ENCODE measurements at regions not wholly inside any gene's neighbourhood (a gene's known extent, or its start where the extent isn't known, plus 50 kb on each side); places are given as distances from the start of the nearest gene placed in this dataset.

- no peak for FAIRE-seq
- Histone ChIP-seq H3K36me3 (ENCODE audit: control insufficient read depth in 2 of 2, extremely low read depth in 1 of 2, insufficient read depth in 2 of 2, low read length in 2 of 2) (no peaks in the 10 kb centered on the region), H3K4me1 (ENCODE audit: control insufficient read depth, extremely low read depth, insufficient read depth, low read length) (no peaks in the 10 kb centered on the region), H3K9ac (replicated peaks; ENCODE audit: extremely low read depth, insufficient read depth, low read length) (no peak overlapping the region), H2AFZ (ENCODE audit: low read depth, low read length) (no peak overlapping the region), H3K27ac (ENCODE audit: insufficient read depth, low read depth, low read length) (no peak overlapping the region), H3K9me1 (replicated peaks; ENCODE audit: control insufficient read depth, extremely low read depth, insufficient read depth, low read length) (no peaks in the 10 kb centered on the region), H3K27me3 (ENCODE audit: control insufficient read depth in 2 of 2, insufficient read depth in 2 of 2, low read length in 2 of 2) (no peaks in the 10 kb centered on the region), H3K4me2 (ENCODE audit: insufficient read depth, low read length) (no peak overlapping the region), H3K4me3 (replicated peaks in 1 of 3; ENCODE audit: insufficient read depth in 1 of 3, low read depth in 1 of 3, low read length in 3 of 3) (no peak overlapping the region), H4K20me1 (replicated peaks; ENCODE audit: control insufficient read depth, extremely low read depth, insufficient read depth, low read length) (no peaks in the 10 kb centered on the region), H3K79me2 (ENCODE audit: control insufficient read depth, insufficient read depth, low read length) (no peaks in the 10 kb centered on the region), H3K9me3 (replicated peaks; ENCODE audit: control insufficient read depth, insufficient read depth, low read length) (no peaks in the 10 kb centered on the region)
- intact Hi-C loops (cut with micrococcal nuclease) = no loop called here
- dilution Hi-C loops (cut with MboI; ENCODE audit: extremely low pct_ligation_motif_present, low sequenced_read_pairs) = no loop called here
- ChIA-PET POLR2A (no interaction called here), CTCF (interaction anchor here (1.1 kb wide), 1 partner anchor 13 kb away, joined by 3 read pairs; no protein-coding TSS in a partner anchor)
- DNase-seq (ENCODE audit: low read depth, low spot score) = no peak
- no TSS peak for BruUV-seq (replicated peaks)
- no peak for TF ChIP-seq MAX (IDR thresholded peaks at IDR 0.05; ENCODE audit: insufficient read depth, insufficient read length)
- TF ChIP-seq GATA2 (IDR thresholded peaks at IDR 0.05; ENCODE audit: insufficient read depth, insufficient read length, low read depth, low read length) = no peak
- no peak for TF ChIP-seq MYC (IDR thresholded peaks at IDR 0.05; ENCODE audit: low read depth, low read length)
- TF ChIP-seq FOS (IDR thresholded peaks at IDR 0.05; ENCODE audit: borderline replicate concordance, insufficient read depth, low read length) = no peak
- no peak for TF ChIP-seq POLR2AphosphoS5 (IDR thresholded peaks at IDR 0.05; ENCODE audit: insufficient read depth, low read depth, low read length)
- TF ChIP-seq EZH2 (IDR thresholded peaks at IDR 0.05; ENCODE audit: borderline replicate concordance, low read depth, low read length, severe bottlenecking) = no peak
- TF ChIP-seq JUN (IDR thresholded peaks at IDR 0.05; ENCODE audit: borderline replicate concordance, insufficient read depth, insufficient read length, low read depth) = no peak
- TF ChIP-seq CTCF (IDR thresholded peaks at IDR 0.05; ENCODE audit: extremely low read depth in 1 of 2, insufficient read depth in 1 of 2, low read depth in 1 of 2, low read length in 2 of 2) = no peak
- no peak for TF ChIP-seq POLR2A (IDR thresholded peaks at IDR 0.05; ENCODE audit: low read depth, low read length)
Measured at GRCh38 chr4:19366916-19367315, 884.8 kb upstream of the SLIT2 start.

Data from endothelial cell of umbilical vein (primary cell).